ENCODE measurements at regions not wholly inside any gene's neighbourhood (a gene's known extent, or its start where the extent isn't known, plus 50 kb on each side); places are given as distances from the start of the nearest gene placed in this dataset.
A peak's percentile ranks its signal among the peaks of the same experiment; 100 is the strongest.

DNA sequence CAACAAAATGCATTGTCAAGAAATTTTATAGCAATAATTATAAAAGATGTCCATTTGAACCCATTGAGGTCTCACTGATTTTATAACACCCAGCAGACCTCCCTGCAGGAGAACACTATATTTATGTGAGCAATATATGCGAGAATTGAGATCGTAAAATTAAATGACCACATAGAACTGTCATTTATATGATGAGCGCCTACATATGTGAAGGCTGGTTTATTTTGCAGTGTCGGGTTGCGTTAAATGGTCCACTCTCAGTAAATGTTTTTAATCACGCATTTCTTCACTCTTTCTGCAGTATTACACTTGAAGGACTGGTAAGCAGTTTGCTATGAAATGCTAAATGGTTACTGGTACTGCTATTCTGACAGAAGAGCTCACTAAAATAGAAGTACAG, 408.5 kb upstream of the AGTR1 start:
- DNase-seq (ENCODE audit: low read depth in 2 of 2), result no peak
- H3K4me3 ChIP-seq (replicated peaks in 1 of 2; ENCODE audit: low read depth in 2 of 2, low read length in 2 of 2), result no peak overlapping the region
- TF ChIP-seq, protein P1, sequence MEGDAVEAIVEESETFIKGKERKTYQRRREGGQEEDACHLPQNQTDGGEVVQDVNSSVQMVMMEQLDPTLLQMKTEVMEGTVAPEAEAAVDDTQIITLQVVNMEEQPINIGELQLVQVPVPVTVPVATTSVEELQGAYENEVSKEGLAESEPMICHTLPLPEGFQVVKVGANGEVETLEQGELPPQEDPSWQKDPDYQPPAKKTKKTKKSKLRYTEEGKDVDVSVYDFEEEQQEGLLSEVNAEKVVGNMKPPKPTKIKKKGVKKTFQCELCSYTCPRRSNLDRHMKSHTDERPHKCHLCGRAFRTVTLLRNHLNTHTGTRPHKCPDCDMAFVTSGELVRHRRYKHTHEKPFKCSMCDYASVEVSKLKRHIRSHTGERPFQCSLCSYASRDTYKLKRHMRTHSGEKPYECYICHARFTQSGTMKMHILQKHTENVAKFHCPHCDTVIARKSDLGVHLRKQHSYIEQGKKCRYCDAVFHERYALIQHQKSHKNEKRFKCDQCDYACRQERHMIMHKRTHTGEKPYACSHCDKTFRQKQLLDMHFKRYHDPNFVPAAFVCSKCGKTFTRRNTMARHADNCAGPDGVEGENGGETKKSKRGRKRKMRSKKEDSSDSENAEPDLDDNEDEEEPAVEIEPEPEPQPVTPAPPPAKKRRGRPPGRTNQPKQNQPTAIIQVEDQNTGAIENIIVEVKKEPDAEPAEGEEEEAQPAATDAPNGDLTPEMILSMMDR (IDR thresholded peaks at IDR 0.05; ENCODE audit: low read depth, low read length), result no peak

DNA sequence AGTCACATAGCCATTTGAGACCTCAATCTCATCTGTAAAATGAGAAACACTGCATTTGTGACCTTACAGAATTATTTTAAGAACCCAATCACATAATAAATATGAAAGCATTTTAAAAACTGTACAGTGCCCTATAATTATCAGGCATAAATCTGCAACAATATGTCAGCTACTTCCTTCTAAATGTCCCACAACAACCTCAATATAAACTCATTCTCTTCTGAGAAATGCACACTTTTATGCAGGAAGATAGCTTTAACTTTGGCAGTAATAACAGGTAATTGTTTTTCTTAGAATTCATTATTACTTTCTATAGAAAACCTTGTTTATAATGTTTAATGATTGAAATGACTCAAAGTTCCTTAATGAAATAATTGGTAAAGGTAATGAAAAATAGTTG, 400.7 kb upstream of the AGTR1 start:
- DNase-seq (ENCODE audit: low read depth in 2 of 2), result no peak
- no peak overlapping the region for H3K4me3 ChIP-seq (replicated peaks in 1 of 2; ENCODE audit: low read depth in 2 of 2, low read length in 2 of 2)
- TF ChIP-seq, protein P1 (IDR thresholded peaks at IDR 0.05; ENCODE audit: low read depth, low read length), result no peak

DNA sequence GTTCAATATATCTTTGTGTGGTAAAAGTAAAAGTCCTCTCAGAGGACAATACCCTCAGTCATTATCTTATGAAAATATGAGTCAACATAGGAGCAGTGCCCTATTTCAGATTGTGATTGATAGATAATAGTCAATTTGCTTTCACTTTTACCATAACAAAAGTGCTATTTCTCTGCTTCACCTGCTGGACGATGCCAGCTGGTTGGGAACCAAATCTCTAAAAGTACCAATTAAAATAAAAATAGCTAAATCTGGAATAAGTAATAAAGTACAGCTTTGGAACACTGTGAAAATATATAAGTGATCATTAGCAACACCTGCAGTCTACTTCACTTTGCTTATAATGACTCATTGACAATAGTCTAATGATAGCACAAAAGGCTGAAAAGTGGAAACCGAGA, 390.3 kb upstream of the AGTR1 start:
- TF ChIP-seq, protein P1 (IDR thresholded peaks at IDR 0.05; ENCODE audit: low read depth, low read length), result no peak
- DNase-seq (ENCODE audit: low read depth in 2 of 2), result no peak
- H3K4me3 ChIP-seq (replicated peaks in 1 of 2; ENCODE audit: low read depth in 2 of 2, low read length in 2 of 2), result no peak overlapping the region

DNA sequence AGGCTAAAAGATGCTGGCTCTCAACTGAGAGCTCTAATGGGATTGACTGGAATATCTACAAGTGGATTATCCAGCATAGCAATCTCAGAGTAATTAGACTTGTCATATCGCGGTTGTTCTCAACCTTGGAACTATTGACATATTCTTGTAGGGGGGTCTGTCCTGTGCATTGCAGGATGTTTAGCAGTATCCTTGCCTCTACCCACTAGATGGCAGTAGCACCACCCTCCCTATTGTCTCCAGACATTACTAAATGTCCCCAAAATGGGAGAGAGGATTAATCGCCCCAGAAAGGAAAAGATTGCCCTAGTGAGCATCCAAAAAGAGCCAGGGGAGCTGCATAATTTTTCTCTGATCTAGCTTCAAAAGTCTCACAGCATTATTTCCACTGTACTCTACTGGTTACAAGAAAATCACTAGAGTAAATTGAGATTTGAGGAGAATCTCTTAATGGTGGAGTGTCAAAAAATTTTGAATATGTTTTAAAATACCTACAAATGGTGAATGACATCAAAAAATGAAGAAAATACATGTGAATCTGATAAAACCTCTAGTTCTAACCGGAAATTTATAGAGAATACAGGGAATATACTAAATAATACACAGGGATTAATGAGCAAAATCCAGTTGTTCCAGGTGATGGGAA, 388.2 kb upstream of the AGTR1 start:
- DNase-seq (ENCODE audit: low read depth in 2 of 2), result peak; percentile 53 to 72
- TF ChIP-seq, protein P1 (IDR thresholded peaks at IDR 0.05; ENCODE audit: low read depth, low read length), result peak; percentile 85
- no peak overlapping the region for H3K4me3 ChIP-seq (replicated peaks in 1 of 2; ENCODE audit: low read depth in 2 of 2, low read length in 2 of 2)

DNA sequence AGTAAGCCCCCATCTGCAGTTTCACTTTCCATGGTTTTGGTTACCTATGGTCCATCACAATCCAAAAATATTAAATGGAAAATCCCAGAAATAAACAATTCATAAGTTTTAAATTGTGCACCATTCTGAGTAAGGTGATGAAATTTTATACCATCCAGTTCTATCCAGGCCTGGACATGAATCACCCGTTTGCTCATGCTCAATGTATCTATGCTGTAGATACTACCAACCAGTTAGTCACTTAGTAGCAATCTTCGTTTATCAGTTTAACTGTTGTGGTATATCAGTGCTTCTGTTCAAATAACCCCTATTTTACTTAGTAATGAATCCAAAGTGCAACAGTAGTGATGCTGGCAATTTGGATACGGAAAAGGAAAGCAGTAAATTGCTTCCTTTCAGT, 381.9 kb upstream of the AGTR1 start:
- TF ChIP-seq, protein P1 (IDR thresholded peaks at IDR 0.05; ENCODE audit: low read depth, low read length), result no peak
- H3K4me3 ChIP-seq (replicated peaks in 1 of 2; ENCODE audit: low read depth in 2 of 2, low read length in 2 of 2), result no peak overlapping the region
- peak in 1 of 2 donors; percentile 23 for DNase-seq (ENCODE audit: low read depth in 2 of 2)

DNA sequence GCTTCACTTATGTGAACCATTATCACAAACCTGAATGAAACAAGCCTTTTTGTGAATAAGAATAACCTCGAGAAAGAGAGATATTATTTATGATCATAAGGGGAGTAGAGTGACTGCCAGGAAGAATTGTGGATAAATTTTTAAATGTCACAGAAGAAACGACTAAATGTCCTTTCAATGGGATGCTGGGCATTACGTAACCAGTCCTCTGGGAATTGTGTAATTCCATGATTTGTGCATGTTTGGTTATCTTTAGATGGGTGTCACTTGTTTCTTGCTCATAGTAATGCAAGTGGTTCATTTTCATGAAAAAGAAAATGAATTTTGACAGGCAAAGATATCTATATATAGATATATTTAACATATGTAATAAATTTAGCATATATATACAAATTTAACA, 379.5 kb upstream of the AGTR1 start:
- no peak overlapping the region for H3K4me3 ChIP-seq (replicated peaks in 1 of 2; ENCODE audit: low read depth in 2 of 2, low read length in 2 of 2)
- TF ChIP-seq, protein P1 (IDR thresholded peaks at IDR 0.05; ENCODE audit: low read depth, low read length), result no peak
- peak; percentile 1 to 29 for DNase-seq (ENCODE audit: low read depth in 2 of 2)
